Stimulated activated CD4-positive, alpha-beta T cell treated with anti-CD3 and anti-CD28 coated beads, Interleukin-1b, Interleukin-23, amount 100 ng/mL, for 24 hours (primary cell): ENCODE measurements at regions not wholly inside any gene's neighbourhood (a gene's known extent, or its start where the extent isn't known, plus 50 kb on each side); places are given as distances from the start of the nearest gene placed in this dataset.
"Not testable (repeated sequence)": the region's sequence is repeated elsewhere in the genome, so short reads cannot be mapped to it uniquely, and the experiment has no call there.

Experiments used
- DNase-seq, 4 experiments: peaks; one replicate each; pipeline ENCODE4 v3.0.0-alpha.2; 2020; ENCODE audit warnings: low read depth in 4 of 4, low spot score in 1 of 4

DNA sequence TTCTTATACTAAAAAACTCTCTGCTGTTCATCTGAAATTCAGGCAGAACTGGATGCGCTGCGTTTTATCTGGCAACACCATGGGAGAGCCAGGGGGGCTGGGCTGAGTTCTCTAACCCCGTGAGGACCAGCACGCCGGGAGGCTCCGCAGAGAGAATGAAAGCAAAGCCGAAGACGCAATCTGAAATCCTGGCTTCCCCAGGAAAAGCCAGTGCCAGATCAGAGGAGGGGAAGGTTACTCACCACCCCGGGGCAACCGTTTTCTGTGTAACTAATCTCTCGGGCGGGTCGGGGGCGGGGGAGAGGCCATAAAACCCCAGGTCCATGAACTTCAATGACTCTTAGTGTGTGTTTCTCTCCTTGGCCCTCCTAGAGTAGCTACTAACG, 99.4 kb downstream of the SHANK2 start:
- DNase-seq: no peak

DNA sequence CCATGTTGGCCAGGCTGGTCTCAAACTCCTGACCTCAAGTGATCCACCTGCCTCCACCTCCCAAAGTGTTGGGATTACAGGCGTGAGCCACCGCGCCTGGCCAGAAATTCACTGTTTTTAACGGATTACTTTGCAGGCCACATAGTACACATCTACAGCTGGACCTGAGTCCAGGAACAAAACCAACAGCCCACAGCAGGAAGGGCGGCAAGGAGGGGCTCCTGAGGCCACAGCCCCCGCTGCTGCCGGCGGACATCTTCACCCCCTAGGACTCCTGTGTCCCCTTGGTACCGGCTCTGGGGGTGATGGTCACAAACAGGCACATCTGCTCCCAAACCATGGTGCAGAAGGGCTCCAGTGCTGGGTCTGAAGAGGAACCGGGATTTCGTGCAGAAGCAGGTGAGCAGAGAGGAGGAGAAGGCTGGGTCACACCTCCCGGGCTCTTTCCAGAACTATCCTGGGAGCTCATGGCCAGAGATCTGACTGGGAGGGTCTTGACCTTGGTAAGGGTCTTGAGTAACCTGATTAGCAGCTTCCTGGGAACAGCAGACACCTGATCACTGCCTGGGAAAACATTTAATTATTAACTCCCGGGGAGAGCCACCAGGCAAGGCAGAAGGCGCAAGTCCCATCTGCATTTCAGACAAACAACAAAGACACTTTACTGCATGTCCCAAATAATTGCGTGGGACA, 99.9 kb downstream of the SHANK2 start:
- not testable (repeated sequence) for DNase-seq

DNA sequence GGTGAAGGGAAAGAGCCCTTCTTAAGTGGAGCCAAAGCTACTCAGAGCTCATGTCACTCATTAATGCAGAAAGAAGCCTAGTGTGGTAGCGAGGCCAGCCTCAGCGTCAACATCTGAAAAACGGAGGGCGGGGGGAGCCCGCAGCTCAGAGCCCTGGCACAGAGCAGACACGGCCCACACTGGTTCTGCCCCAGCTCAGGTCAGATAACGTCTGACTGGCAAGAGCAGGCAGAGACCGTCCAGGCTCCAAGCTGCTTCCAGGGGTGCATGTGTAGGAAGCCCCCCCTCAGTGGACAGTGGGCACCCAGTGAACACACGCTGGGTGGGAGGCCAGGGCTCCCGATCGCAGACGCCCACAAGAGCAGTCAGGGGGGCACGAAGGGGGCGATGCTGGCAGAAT, 100.8 kb downstream of the SHANK2 start:
- no peak for DNase-seq

DNA sequence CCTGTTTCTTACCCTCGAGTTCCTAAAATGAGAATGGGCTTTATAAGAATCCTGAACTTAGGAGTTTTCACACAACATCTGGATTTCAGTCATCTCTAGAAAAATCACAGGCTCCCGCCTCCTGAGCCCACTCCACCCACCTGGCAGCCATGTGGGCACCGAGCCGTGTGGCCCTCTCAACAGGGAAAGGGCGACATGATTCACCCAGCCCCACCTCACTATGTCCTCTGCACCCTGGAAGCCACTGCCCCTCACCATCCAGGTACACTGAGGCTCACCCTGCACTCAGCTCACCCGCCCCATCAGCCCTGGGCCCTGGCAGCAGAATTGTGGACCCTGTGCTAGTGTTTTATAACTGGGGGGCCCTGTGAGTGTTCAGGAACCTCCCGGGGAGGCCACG, 101.5 kb downstream of the SHANK2 start:
- DNase-seq: no peak

DNA sequence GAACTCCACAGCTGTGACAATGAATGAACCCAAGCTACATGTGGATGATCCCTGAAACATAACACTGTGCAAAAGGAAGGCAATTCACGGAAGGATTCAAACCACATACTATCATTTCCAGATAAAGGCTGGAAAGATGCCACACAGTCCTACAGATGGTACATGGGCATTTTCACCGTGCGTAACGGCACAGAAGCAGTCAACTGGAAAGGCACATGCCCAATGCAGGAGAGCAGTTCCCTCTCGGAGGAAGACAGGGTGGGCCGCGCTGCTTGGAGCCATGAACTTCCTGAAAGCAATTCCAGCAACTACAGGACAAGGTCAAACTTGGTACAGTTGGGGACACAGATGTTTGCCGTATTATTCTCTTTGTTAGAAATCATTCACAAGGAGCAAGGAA, 103.7 kb downstream of the SHANK2 start:
- no peak for DNase-seq

DNA sequence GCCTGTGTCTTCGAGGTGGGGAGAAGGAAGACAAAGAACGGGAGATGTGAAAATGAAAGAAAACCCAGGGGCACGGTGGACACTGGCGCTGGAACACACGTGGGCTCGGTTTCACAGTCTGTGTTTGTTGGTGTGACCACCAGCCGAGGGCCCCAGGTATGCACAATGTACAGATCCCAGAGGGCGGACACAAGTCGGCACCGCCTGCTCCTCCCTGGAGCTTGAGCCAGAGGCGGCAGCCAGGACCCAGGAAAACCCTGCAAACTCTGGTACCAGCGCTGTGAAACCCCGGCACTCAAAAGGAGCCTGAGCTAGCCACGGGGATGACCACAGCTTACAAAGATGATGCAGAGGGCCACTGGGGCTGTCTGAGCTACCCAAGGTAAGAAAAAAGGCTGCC, 105.0 kb downstream of the SHANK2 start:
- DNase-seq: no peak

DNA sequence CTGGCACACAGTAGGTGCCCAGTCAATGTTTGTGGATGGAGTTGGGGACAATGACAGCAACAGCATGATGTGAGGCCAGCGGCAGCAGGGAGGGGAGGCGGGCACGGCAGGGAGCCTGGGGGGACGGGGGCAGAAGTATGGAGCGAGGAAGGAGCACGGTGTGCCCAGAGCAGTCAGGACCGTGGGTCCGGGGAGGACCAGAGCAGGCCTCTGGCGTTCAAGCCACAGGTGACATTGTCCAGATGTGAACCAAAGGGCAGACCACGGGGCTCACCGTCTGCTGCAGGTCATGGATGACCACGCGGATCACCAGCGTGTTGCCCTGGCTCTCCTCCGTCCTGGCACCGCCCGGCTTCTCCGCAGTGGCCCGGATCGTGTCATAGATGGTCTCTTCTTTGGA, 105.5 kb downstream of the SHANK2 start:
- no peak for DNase-seq

DNA sequence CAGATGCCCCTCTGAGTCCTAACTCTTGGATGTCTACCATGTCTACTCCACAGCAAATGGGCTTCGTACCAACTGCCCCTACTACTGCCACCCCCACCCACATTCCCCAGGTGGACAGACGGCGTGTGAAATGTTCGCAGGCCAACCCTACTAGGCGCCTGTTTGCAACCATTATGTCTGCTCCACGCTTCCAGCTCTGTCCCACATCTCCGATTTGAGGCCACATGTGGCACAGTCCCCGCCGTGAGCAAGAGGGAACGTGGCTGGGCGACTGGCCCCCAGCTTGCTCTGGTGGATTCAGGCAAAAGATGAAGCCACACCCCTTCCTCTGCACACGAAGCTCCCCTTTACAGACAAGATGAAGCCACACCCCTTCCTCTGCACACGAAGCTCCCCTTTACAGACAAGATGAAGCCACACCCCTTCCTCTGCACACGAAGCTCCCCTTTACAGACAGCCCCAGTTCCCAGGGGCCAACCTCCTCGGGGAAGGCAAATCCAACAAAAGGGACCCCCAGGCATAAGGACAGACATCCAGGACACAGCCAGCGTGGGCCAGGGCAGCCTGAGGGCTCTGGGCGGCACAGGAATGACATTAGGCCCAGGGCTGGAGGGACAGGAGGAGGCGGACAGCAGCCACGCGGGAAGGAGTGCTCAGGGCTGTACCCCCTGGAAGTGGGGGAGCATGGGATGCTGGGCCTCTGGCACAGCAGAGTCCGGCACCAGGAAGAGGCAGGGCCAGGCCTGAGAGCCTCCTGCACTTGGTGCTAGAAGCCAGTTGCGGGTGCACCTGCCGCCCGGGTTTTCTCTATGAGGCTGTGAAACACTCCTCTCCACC, 106.2 kb downstream of the SHANK2 start:
- DNase-seq: no peak

DNA sequence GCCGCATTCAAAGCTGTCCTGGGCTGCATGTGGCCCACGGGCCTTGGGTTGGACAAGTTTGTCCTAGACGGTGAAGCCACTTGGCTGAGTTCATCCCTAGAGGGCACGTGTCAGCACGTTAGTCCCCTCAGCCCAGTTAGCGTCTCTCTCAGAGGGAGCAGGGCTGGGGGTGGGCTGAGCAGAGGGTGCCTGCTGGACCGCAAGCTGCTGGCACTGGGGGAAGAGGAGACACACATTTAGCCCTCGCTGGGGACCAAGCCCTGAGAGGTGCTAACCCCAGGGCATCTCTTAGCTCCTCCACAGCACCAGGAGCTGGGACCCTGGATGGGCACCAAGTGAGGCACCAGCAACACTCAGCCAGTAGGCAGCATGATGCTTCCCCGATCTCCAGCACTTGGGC, 107.0 kb downstream of the SHANK2 start:
- DNase-seq: no peak

DNA sequence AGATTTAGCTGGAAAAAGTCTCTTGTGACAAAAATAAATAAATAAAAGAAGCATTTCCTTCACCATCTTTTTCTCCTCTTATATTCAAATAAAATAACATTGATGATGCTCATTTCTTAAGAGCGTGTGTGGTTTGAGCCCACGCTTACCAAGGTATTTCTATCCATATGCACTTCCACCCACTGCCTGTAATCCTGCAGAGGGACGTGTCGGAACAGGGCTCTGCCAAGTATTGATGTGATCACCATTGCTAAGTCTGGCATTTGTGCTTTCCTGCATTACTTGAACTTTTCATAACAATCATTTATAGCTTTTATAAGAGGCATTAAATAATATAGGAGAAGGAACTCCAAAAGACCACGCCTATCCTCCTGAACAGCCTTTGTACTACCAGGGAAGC, 107.6 kb downstream of the SHANK2 start:
- DNase-seq: no peak

DNA sequence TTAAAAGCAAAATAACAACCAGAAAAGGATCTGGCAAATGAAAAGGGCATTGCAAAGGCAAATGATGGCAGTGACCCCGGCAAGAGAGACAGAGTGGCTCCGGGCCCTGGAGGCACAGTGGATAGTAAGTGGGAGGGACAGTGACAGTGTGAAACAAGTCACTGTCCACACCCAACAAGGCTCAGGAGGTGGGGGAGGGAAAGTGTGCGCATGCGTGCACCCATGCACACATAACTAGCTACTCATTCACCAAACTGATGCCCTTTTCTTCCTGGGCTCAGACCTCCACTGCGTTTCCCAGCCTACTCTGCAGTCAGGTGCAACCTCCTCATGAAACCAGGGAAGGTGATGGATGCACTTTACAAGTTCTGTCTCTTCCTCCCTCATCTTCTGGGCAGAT, 108.4 kb downstream of the SHANK2 start:
- DNase-seq: no peak

DNA sequence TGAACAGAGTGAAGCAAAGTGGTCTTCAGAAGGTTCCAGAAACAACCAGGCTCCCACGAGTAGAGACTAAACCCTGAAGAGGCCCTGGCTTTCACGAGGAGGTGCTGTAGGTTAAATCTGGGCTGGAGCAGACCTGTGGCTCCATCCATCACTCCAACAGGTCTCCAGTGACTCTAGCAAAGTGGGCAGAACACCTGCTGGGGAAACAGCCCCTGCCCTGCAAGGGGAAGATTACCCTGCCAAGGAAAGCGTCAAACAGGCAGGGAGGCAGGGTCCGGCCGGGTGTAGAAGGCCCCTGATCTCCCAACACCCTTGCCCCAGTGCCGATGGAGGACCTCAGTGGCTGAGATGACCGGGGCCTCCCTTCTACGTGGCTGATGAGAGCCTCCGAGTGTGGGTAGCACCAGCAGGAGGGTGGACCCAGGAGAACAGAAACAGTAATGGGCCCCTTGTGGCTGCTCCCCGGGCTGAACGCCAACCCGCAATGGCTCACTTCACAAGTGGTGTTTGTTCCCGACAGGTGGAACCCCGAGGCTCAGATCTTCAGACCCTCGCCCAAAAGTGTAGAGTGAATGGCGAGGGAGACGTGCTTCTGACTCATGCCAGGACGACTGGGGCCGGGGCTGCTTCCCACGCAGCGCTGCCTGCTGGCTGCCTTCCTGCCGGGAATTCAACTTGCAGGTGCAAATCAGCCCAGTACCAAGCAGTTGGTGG, 112.0 kb downstream of the SHANK2 start:
- no peak for DNase-seq

DNA sequence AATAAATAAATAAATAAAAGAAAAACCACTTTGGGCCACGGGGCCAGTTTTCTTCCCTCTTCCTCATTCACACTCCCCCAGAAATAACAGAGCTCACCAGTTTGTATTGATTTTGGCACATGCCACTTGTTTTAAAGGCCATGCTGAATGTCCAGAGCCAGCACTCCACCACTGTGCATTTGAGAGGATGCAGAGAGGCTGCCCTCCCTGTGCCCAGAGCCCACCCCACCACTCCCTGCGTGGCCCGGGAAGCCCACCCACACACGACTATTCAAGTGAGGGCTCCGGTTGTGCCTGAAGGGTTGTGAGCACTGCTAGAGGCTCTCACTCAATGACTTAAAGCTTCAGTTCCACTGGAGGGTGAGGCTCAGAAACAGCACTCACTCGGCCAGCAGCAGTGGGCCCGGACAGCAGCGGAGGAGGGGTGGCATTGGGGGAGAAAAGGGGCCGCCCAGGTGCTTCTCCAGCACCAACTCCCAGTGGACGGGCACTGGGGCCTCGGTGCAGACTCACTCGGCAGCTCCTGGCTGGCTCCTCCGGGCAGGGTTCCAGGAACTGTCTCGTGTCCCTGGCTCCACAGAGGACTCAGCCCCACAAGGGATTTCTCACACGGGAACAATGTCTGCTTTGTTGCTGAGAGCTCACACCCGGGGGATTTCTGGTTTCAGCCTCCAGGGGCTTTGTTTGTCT, 112.7 kb downstream of the SHANK2 start:
- DNase-seq: no peak

DNA sequence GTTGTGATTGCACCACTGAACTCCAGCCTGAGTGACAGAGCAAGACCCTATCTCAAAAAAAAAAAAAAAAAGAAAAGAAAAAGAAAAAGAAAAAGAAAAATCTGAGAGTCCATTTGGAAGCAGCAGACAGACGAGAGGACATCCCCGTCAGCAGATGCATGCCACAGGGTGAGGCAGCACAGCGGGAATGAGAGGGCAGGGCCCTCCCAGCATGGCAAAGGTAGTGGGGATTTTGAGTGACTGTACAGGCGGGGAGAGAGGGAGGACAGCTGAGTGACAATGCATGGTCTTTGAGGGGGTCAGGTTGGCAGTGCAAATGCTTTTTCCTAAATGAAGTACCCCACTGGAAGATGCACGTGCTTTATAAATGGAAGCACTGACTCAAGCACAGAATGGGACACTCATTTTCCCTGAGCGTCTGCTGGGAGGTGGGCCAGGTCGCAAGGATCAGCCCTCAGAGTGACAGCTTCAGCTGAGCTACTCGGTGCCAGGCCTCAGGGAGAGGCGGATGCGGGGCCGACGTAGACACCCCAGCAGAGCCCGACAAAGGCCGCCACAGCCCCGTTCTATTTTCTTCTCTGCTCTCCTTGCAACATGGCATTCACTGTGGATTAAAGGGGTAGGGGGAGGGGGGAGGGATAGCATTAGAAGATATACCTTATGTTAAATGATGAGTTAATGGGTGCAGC, 113.5 kb downstream of the SHANK2 start:
- no peak for DNase-seq

DNA sequence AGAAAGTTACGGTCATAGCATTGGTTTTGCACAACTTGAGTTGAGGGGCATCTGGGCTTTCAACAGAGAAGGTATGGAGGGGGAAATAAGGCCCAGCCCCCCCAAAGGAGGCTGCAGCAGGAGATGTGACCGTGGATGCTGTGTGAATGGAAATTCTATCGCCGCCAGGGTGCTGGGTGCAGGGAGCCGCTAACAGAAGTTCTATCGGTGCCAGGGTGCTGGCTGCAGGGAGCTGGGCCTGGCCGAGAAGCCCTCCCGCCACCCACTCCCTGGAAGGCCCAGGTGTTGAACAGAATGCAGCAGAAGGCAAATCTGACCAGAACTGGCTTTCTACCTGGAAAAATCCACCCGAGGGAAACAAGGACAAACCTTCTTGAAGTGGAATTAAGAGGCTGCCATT, 115.0 kb downstream of the SHANK2 start:
- no peak for DNase-seq

DNA sequence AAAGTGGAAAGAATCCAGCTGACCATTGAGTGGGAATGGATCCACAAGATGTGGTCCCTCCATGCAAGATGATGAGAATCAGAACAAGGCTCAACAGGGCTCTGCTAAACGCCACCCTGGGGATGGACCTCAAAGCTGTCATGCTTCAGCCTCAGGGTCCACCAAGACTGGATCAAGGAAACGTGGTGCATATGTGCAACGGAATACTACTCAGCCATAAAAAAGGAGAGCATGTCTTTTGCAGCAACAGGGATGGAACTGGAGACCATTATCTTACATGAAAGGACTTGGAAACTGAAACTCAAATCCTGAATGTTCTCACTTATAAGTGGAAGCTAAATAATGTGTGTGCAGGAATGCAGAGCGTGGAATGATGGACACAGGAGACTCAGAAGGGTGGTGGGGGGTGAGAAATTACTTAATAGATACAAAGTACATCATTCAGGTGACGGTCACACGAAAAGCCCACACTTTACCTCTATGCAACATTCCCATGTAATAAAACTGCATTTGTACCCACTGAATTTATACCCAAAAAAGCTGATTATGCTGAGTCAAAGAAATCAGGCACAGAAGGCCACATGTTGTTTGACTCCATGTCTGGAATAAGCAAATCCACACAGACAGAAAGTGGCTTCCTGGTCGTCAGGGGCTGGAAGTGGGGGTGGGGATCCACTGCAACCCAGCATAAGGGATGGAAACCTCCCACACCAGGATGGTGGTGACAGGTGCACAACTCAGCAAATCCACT, 116.1 kb downstream of the SHANK2 start:
- DNase-seq: no peak

DNA sequence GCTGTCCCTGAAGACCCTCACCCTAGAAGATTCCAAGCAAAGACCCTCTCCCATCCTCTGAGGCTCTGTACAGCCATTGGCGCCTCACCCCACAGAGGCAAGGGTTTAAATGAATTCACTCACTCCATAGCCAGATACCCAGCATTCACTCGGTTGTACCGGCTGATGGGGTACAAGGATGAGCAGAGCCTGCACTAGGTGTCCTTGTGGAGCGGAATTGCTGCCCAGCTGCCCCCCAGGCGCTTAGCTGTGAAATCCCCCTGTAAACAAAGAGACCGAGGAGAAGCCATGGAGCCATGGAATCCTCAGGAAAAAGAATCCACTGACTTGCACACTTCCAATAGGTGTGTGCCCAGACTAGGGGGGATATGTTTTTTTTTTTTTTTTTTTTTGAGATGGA, 117.3 kb downstream of the SHANK2 start:
- DNase-seq: no peak

DNA sequence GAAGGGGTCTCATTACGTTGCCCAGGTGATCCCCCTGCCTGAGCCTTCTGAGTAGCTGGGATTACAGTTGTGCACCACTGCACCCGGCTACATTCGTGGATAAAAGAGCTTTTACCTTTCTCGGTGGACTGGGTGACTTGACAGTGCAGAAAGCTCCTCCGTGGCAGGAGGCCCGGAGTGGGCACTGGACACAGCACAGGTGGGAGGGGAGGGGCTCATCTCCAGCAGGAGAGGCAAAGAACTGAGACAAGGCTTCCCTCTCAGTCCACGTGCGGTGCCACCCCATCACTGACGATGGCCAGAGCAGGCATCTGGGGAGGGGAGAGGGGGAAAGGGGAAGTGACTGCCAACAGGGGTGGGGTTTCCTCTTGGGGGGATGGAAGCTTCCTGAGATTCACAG, 118.4 kb downstream of the SHANK2 start:
- DNase-seq: no peak

DNA sequence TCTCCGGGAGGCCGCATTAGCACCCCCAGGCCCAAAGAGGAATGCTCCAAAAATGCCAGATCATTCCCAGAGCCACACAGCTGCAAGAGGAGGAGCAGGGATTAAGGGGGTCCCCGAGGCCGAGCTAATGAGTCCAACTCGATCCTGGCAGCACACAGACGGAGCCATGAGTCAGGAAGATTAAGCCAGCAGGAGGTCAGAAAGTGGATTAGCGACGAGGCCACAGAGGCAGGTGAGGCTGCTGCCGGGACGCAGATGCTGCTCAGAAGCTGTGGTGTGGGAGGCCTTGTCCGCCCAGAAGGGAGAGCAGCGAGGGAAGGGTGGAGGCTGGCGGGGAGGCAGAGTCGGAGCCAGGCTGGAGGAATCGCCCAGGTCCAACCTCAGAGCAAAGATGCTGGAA, 120.5 kb downstream of the SHANK2 start:
- DNase-seq: no peak

DNA sequence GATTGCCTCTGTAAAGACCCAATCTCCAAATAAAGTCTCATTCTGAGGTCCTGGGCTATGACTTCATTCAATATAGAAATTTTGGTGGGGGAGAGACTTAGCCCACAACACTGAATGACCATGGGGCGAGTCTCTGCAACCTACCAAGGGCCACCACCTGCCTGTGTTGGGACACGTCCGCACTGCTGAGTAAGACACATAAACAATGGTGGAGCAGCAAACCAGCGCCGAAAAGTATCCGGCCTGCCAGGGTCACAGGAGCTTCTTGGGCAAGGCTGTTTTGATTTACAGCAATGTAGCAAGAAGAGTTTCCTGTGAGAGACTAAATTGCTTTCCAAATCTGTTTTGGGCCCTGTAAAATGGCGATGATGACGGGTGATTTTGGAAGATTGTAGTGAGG, 122.3 kb downstream of the SHANK2 start:
- no peak for DNase-seq
